SK-N-SH (cell line): ENCODE measurements at regions not wholly inside any gene's neighbourhood (a gene's known extent, or its start where the extent isn't known, plus 50 kb on each side); places are given as distances from the start of the nearest gene placed in this dataset.

Source experiments
- CTCF ChIP-seq: fragments of 200-600 bp; sonication (generic); IDR thresholded peaks from 2 replicates; pipeline ENCODE4 v1.6.1; 2017; ENCODE audit warnings: antibody characterized with exemption, mild to moderate bottlenecking, moderate library complexity
- ELF1 ChIP-seq: IDR thresholded peaks from 2 replicates; pipeline ENCODE4 v1.4.0; 2012
- EP300 ChIP-seq, 2 experiments: IDR thresholded peaks; 2 replicates each; pipeline versions ENCODE4 v1.4.0 to v1.6.1; 2012; ENCODE audit warnings: borderline replicate concordance in 1 of 2, low read depth in 1 of 2, low read length in 1 of 2
- EZH2phosphoT487 ChIP-seq: fragments of 200-600 bp; sonication (generic); IDR thresholded peaks from 2 replicates; pipeline ENCODE4 v1.6.1; 2017; ENCODE audit warnings: low read depth, mixed run types, mild to moderate bottlenecking, antibody characterized with exemption, moderate library complexity, borderline replicate concordance
- FOXM1 ChIP-seq: IDR thresholded peaks from 2 replicates; pipeline ENCODE4 v1.4.0; 2012; ENCODE audit warnings: low read depth, mild to moderate bottlenecking
- MAX ChIP-seq: IDR thresholded peaks from 2 replicates; pipeline ENCODE4 v1.4.0; 2012; ENCODE audit warnings: low read depth
- MXI1 ChIP-seq: IDR thresholded peaks from 2 replicates; pipeline ENCODE4 v1.6.1; 2012; ENCODE audit warnings: mild to moderate bottlenecking, low read depth, low read length, improper control_type of control experiment
- NRF1 ChIP-seq: IDR thresholded peaks from 2 replicates; pipeline ENCODE4 v1.6.1; 2012; ENCODE audit warnings: low read depth, mild to moderate bottlenecking, low read length
- POLR2AphosphoS5 ChIP-seq: IDR thresholded peaks from 2 replicates; pipeline ENCODE4 v1.6.1; 2012; ENCODE audit warnings: low read depth, low read length
- RAD21 ChIP-seq: IDR thresholded peaks from 2 replicates; pipeline ENCODE4 v1.6.1; 2012; ENCODE audit warnings: mild to moderate bottlenecking, low read length
- REST ChIP-seq: IDR thresholded peaks from 2 replicates; pipeline ENCODE4 v1.6.1; 2012; ENCODE audit warnings: mild to moderate bottlenecking, low read depth, low read length, moderate library complexity
- SIN3A ChIP-seq: IDR thresholded peaks from 2 replicates; pipeline ENCODE4 v1.6.1; 2012; ENCODE audit warnings: low read depth, mild to moderate bottlenecking, low read length, moderate library complexity, borderline replicate concordance
- TAF1 ChIP-seq: IDR thresholded peaks from 2 replicates; pipeline ENCODE4 v1.6.1; 2012; ENCODE audit warnings: low read depth, mild to moderate bottlenecking, low read length, moderate library complexity, borderline replicate concordance
- USF2 ChIP-seq: fragments of 150-350 bp; IDR thresholded peaks from 2 replicates; pipeline ENCODE4 v1.6.1; 2017; ENCODE audit warnings: antibody characterized with exemption, low read length, low read depth, borderline replicate concordance

- TF ChIP-seq CTCF (no peak), USF2 (no peak), REST (no peak), MAX (no peak), MXI1 (no peak), NRF1 (no peak), EZH2phosphoT487 (no peak), RAD21 (no peak), FOXM1 (no peak), POLR2AphosphoS5 (no peak), SIN3A (no peak), EP300 (IDR thresholded peaks at IDR 0.05; ENCODE audit: borderline replicate concordance in 1 of 2, low read depth in 1 of 2, low read length in 1 of 2) (no peak), ELF1 (no peak), TAF1 (no peak)
Measured at GRCh38 chr1:68365709-68366382, 83.9 kb downstream of the RPE65 start.
